ENCODE measurements at regions not wholly inside any gene's neighbourhood (a gene's known extent, or its start where the extent isn't known, plus 50 kb on each side); places are given as distances from the start of the nearest gene placed in this dataset.
A peak's percentile ranks its signal among the peaks of the same experiment; 100 is the strongest.

DNA sequence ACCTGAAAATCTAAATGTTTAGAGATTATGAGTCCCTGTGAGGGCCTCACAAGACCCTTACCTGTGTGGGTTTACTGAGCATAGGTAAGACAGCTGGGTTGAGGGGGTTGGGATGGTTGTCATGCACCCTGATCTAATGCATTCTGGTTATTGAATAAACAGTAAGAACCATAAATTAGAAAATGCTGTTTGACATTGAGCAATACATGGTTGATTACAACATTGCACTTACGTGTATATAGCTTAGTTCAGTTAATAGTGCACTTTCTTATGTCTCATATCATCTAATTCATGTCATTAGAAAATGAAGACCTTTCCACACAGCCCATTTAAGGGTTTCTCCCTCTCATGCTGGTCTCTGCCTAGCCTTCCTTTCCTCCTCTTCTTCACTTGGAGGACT is 253.5 kb upstream of the ATP5MC3 start:
- no peak for DNase-seq
- intact Hi-C loops (cut with DNase I; ENCODE audit: low total_unique reads): no loop called here

DNA sequence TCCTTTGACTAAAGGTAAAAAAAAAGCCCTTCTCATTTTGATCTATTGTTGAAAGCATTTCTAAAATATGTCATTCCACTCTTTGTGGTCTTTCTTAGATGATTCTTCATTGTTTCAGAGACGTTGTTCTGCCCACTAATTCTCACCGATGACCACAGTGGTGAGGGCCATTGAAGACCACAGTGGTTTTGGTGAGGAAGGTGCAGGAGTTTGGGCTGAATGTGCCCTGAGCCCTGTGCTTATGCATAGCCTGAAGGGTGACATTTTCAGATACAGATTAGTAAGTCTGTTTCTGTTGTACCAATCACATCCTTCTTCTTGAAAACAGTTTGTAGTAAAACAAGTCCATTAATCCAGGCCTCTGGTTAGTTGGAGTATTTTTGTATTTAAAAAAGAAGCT is 251.3 kb upstream of the ATP5MC3 start:
- intact Hi-C loops (cut with DNase I; ENCODE audit: low total_unique reads): no loop called here

More for the DNA sequence above, 253.5 kb upstream of the ATP5MC3 start:
- H3K27me3 ChIP-seq: no peaks in the 10 kb centered on the region
- no peak overlapping the region for H3K4me3 ChIP-seq
- no peak overlapping the region for H3K27ac ChIP-seq
- WGBS, 5 donors: 62 to 75% (median 69%) methylated on average over 1 of the region's 1 CpG
- peaks cover 0 to 2% (median 0%) of the 10 kb centered on the region in 4 donors for H3K9me3 ChIP-seq
- H3K4me1 ChIP-seq: no peaks in the 10 kb centered on the region
- H3K36me3 ChIP-seq: no peaks in the 10 kb centered on the region
- TF ChIP-seq, protein P1, sequence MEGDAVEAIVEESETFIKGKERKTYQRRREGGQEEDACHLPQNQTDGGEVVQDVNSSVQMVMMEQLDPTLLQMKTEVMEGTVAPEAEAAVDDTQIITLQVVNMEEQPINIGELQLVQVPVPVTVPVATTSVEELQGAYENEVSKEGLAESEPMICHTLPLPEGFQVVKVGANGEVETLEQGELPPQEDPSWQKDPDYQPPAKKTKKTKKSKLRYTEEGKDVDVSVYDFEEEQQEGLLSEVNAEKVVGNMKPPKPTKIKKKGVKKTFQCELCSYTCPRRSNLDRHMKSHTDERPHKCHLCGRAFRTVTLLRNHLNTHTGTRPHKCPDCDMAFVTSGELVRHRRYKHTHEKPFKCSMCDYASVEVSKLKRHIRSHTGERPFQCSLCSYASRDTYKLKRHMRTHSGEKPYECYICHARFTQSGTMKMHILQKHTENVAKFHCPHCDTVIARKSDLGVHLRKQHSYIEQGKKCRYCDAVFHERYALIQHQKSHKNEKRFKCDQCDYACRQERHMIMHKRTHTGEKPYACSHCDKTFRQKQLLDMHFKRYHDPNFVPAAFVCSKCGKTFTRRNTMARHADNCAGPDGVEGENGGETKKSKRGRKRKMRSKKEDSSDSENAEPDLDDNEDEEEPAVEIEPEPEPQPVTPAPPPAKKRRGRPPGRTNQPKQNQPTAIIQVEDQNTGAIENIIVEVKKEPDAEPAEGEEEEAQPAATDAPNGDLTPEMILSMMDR (IDR thresholded peaks at IDR 0.05): no peak
- TF ChIP-seq POLR2AphosphoS5 (IDR thresholded peaks at IDR 0.05) (no peak), POLR2A (IDR thresholded peaks at IDR 0.05) (no peak), EP300 (IDR thresholded peaks at IDR 0.05) (no peak)

DNA sequence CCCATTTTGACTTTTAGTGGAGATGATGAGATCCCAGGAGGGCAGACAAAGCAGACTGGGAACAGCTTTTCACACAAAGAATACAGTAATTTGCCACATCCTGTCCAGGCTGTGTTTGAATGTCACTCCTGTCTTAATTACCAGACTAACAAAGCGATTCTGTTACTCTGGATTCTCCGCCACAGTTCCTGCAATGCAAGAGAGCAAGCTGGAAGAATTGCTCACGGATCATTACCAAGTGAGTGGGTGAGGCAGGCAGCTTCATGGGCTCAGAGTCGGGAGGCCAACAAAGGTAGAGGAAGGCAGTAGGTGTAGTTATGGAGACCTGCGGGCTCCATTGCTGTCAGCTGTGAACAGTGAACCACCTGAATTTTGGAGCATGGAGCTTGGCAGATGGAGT is 250.5 kb upstream of the ATP5MC3 start:
- peak in 1 of 2 donors; percentile 26 for DNase-seq
- H3K4me3 ChIP-seq: no peak overlapping the region
- H3K27me3 ChIP-seq: no peaks in the 10 kb centered on the region
- 70 to 80% (median 76%) methylated on average over 5 of the region's 5 CpGs for WGBS, 5 donors
- H3K9me3 ChIP-seq: peaks cover 0 to 20% (median 4%) of the 10 kb centered on the region in 4 donors
- TF ChIP-seq POLR2A (IDR thresholded peaks at IDR 0.05): no peak
- TF ChIP-seq, protein P1 (IDR thresholded peaks at IDR 0.05): no peak
- TF ChIP-seq EP300 (IDR thresholded peaks at IDR 0.05): no peak
- TF ChIP-seq POLR2AphosphoS5 (IDR thresholded peaks at IDR 0.05): no peak
- H3K4me1 ChIP-seq: no peaks in the 10 kb centered on the region
- no peak overlapping the region for H3K27ac ChIP-seq
- no peaks in the 10 kb centered on the region for H3K36me3 ChIP-seq
- intact Hi-C loops (cut with DNase I; ENCODE audit: low total_unique reads): no loop called here

More for the DNA sequence above, 251.3 kb upstream of the ATP5MC3 start:
- H3K27ac ChIP-seq: no peak overlapping the region
- H3K4me3 ChIP-seq: no peak overlapping the region
- H3K27me3 ChIP-seq: no peaks in the 10 kb centered on the region
- H3K4me1 ChIP-seq: no peaks in the 10 kb centered on the region
- DNase-seq: no peak
- H3K36me3 ChIP-seq: no peaks in the 10 kb centered on the region
- TF ChIP-seq POLR2A (IDR thresholded peaks at IDR 0.05) (no peak), EP300 (IDR thresholded peaks at IDR 0.05) (no peak), POLR2AphosphoS5 (IDR thresholded peaks at IDR 0.05) (no peak)
- TF ChIP-seq, protein P1 (IDR thresholded peaks at IDR 0.05): no peak
- H3K9me3 ChIP-seq: peaks cover 0 to 20% (median 4%) of the 10 kb centered on the region in 4 donors
- WGBS, 5 donors: 81 to 92% (median 84%) methylated on average over 2 of the region's 2 CpGs

DNA sequence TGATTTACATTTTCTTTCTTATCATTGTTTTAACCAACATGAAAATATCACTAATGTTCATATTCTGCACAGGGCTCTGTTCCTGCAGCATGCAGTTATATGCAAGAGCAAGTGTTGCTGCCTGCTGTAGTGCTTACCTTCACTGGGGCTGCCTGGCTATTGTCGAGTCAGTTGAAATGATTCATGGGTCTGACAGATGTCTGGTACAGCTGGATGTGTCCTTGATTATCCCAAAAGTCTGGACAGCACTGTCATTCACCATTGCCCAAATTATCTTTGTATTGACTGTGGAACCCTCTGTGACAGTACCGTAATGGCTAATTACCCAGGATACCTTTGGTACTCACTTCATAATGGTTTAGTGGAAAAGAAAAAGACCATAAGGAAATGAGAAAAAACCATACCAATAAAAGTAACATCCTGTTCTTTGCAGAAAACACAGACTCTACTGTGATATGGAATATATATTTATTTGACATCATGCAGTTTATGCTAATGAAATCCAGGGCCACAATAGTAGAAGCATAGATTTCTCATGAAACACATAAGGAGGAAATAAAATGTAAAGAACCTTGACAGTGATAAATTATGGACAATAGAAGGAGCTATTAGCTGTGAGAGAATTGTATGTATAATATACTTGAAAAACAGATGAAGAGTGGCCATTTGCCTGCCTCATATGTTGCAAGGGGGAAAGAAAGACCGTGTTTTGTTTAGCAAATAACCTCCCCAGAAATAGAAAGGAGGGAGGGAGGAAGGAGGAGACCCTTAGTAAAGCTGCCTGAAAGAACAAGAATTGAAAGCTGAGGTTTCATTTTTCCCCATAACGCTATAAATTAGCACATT is 249.8 kb upstream of the ATP5MC3 start:
- 55 to 65% (median 59%) methylated on average over 4 of the region's 4 CpGs for WGBS, 5 donors
- no peak overlapping the region for H3K4me3 ChIP-seq
- H3K36me3 ChIP-seq: no peaks in the 10 kb centered on the region
- TF ChIP-seq, protein P1 (IDR thresholded peaks at IDR 0.05): no peak
- TF ChIP-seq POLR2AphosphoS5 (IDR thresholded peaks at IDR 0.05) (no peak), POLR2A (IDR thresholded peaks at IDR 0.05) (no peak), EP300 (IDR thresholded peaks at IDR 0.05) (no peak)
- H3K4me1 ChIP-seq: no peaks in the 10 kb centered on the region
- H3K9me3 ChIP-seq: peaks cover 0 to 20% (median 4%) of the 10 kb centered on the region in 4 donors
- intact Hi-C loops (cut with DNase I; ENCODE audit: low total_unique reads): no loop called here
- H3K27ac ChIP-seq: no peak overlapping the region
- no peaks in the 10 kb centered on the region for H3K27me3 ChIP-seq
- DNase-seq: no peak
